EL (cell line): ENCODE measurements at regions not wholly inside any gene's neighbourhood (a gene's known extent, or its start where the extent isn't known, plus 50 kb on each side); places are given as distances from the start of the nearest gene placed in this dataset.
"Not testable (repeated sequence)": the region's sequence is repeated elsewhere in the genome, so short reads cannot be mapped to it uniquely, and the experiment has no call there.

ENCODE experiments used
- DNase-seq: peaks from one replicate; pipeline ENCODE4 v3.0.0-alpha.2; 2016

DNA sequence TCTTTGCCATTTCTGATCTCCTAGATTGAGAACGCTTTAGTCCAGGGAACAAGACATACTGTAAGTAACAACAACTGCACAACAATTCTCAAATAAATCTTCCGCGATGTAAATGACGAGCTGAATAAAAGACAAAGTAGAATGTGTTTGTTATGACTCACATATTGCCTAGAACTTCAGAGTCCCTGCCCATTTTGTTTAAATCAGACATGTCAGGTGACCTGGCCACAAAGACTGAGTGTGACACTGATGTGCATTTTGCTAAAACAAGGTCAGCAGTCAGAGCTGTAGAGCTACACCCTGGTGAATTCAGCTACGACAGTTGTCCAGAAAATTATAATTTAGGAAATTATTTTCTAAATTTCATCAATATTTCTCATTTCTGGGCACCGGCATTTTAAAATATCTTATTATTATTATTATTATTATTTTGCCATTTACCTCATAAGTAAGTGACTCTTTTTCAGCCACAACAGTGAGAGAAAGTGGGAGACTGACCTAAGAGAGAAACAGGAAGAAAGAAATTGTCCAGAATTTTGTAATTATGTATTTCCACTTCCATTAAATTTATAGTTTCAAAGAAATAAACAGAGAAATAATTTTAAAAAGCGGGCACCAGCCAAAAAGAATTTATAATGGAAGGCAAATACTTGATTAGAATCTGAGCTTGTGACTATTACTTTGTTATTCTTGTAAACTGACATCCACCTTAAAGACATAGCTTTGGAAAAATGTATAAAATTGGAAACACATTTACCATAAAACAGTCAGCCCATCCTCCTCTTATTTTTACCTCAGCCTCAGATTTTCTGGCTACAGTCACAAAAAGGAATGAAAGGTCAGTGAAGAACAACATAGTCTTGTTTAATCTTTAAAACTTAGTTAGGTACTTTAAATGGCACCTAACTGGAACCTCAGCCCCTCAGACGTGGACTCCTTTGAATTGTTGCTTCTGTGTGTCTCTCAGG lies 157.0 kb upstream of the CITED2 start:
- no peak for DNase-seq

DNA sequence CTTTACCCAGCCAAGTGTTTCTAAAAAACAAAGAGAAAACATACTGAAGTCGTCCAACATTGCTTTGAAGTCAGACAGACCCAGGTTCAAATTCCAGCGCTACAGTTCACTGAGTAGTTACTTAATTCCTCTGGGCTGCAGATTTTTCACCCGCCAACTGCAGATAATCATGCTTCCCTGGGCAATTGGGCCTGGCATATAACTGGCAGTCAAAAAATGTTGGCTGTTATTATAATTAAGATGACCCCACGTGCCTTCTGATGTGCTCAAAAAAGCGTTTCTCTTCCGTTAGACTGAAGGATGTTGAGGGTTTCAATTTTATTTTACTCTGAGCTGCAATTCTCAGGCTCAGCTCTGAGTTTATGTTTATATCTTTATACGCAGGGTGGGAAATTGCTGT lies 156.1 kb upstream of the CITED2 start:
- DNase-seq = no peak

DNA sequence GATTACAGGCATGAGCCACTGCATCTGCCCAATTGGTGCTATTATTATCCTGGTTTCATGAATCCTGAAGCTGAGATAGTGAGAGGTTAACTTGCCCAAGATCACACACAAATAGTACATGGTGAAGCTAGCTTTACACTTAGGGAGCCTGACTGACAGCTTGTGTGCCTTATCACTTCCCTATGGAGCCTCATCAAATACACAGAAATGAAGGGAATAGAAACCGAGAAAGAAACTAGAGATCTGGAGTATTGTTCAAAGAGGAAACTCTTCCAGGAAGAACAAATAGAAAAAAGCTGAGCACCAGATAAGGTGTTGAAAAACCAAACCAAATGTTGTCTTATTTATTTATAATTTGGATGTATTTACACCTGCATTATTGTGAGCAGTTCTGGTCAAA lies 155.0 kb upstream of the CITED2 start:
- no peak for DNase-seq

- DNase-seq = no peak
These were observed 154.0 kb upstream of the CITED2 start for GRCh38 chr6:139528471-139528870.

- DNase-seq = no peak
These were observed 151.0 kb upstream of the CITED2 start for GRCh38 chr6:139525415-139525814.

GRCh38 chr6:139523986-139524385 lies 149.5 kb upstream of the CITED2 start:
- no peak for DNase-seq

DNA sequence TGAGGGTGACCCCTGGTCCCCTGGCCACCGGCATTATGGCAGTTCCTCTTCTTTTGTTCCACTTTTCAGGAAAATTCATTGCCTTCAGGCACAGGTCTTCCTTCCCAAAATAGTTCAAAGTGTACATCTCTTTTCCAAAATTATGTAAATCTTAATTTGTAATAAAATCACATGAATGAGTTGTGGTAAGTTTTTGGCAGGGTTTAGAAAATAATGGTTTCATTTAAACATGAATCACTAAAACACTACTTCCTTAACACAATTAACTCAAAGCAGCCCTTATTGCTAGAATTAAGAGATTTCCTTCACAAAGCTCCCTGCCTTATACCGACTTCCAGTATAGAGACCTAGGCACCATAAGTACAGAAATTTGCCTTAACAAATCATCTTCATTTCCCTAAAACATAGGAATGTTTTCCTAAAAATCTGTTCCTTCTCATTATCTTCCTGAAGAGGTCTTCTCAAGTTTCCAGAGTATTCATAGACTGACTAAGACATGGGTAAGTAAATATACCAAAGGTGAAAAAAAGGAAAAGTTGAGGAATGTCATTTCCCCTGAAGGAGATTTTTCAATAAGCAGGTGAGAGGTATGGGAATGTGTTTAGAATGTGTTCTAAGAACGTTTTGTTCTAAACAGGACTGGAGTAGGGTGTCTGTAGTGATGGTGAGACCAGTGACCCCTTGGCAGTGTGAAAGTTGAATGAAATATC lies 148.2 kb upstream of the CITED2 start:
- no peak for DNase-seq

DNA sequence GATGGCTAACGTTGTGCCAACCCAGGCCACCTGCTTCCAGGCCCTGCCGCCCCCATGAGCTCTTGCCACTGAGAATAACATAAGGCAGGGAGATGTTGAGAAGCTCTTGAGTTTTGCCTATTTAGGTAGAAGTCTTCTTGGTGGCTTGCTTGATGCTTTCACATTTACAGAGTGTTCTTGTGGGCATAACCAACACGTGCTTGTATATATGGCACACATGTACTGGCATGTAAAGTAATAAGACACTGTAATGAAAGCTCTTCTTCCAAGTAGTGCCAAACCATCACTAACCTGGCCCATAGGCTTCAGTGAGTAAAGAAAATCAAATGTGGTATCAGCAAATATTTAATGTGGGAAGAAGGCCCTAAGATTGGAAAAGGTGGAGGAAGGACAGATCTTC lies 146.9 kb upstream of the CITED2 start:
- DNase-seq = no peak

DNA sequence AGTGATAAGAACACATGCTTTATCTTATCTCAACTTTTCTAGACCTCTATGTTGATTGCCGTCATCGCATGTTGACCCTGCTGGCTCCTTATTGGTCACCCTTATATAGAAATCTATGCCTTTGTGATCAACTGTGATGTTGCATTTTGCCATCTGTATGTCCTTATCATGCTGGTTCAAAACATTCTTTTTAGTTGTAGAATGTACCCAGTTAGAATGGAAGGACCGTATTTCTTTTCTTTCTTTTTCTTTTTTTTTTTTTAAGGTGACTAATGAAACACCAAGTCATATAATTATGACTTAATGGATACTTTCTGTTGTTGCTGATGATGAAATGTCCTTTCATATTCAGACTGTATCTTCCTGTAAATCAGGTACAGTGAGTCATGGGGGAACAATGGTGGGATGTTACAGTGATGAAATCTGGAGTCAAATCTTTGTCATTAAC lies 145.9 kb upstream of the CITED2 start:
- peak; percentile 34 for DNase-seq

DNA sequence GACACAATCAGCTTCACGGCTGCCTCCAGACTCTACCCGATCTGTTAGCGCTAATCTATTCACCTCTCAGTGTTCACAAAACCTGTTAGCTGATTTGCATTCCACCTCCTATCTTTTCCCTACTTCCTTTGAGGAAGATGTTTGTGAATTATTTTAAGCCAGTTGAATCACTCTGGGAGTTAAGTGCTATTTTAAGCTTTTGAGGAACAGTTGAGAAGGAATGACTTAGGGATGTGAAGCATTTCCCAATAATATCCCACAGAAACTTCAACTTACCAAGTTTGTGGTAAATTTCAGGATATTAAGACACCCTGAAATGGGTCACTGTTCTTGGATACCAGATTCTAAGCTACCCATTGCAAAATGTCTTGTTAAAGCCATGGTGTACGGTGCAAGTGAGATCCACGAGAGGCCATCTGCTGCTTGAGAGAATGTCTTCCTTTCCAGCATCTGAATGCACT lies 145.2 kb upstream of the CITED2 start:
- DNase-seq = no peak

DNA sequence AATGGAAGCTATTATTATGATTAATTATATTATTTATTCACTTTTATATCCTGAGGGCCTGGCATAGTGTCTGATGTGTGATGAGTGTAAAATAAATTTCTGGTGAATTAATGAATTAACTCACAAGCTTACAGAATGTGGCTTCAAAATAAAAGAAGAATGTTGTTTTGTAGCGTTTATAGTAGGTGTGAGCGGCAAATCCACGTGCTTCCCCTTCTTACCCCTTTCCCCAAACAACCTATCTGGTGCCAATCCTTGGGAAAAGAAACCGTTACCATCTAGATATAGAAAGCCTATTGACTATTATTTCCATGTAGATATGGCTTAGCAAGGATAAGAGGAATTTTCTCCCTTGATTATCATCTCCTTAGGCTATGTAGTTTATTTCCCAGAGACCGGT lies 144.6 kb upstream of the CITED2 start:
- DNase-seq = no peak

DNA sequence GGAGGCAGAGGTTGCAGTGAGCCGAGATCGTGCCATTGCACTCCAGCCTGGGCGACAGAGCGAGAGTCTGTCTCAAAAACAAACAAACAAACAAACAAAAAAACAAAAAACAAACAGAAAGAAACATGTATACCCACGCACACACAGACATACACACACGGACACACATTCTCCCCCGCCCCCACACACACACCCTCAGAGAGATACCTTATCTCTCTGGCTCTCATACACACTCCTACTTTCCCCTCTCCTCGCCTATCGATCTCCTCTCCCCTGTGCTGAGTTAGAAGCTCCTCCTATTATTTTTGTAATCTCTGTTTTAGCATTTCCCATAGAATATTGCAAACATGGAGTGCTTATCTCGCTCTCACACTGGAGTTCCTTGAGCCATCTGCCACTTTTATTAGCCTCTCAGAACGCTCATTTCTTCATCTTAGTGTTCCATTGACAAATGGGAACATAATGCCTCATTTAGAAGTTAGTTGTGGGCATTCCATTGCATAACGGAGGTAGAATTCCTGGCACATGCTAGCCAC lies 144.2 kb upstream of the CITED2 start:
- DNase-seq = no peak

GRCh38 chr6:139517998-139518555 lies 143.6 kb upstream of the CITED2 start:
- not testable (repeated sequence) for DNase-seq

GRCh38 chr6:139515511-139515910 lies 141.1 kb upstream of the CITED2 start:
- DNase-seq = peak; percentile 58

DNA sequence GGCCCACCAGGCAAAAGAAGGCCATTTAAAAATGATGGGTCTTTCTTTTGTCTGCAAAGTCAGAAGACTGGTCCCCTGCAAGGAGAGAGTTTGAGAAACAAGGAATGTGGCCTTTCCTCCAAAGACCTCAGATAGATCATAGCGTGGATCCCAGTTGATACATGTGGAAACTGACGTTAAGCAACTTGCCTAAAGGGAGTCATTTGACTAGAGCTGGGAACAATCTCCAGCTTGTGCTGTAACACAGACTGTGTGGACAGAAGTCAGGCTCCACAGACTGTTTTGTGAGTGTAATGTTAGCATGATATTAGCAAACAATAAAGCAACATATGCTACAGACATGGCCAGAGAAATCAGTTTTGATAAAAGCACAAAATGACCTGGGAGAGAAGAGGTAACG lies 140.4 kb upstream of the CITED2 start:
- no peak for DNase-seq

- DNase-seq = no peak
These were observed 135.8 kb upstream of the CITED2 start for GRCh38 chr6:139510040-139510790.

DNA sequence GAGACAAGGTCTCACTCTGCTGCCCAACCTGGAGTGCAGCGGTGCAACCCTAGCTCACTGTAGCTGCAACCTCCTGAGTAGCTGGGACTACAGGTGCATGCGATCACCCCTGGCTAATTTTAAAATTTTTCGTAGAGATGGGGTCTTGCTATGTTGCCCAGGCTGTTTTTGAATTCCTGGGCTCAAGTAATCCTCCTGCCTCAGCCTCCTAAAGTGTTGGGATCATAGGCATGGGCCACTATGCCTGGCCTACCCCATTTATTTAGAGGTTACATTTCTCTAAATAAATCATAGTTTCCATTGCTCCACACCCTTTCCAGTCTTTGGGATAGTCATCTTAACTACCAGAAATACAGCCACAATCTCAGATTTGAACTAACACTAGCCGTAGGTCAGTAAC lies 134.7 kb upstream of the CITED2 start:
- no peak for DNase-seq

- no peak for DNase-seq
These were observed 134.1 kb upstream of the CITED2 start for GRCh38 chr6:139508576-139508975.

DNA sequence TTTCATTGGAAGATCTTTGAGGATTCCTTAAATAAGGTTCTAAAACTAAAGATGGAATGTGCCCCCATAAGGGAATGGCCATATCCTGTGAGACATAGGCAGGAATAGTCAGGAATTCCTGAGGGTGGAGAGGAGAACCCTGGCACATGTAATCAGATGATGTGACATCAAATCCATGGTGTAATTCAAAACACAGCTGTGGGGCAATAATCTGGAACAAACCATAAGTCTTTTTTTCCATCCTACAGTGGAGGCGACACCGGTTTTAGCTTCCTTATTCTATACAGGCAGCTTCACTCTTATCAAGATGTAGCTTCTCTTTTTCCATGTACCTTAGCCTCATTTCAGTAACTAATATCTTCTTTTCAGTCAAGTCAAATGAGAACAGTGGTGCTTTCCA lies 133.6 kb upstream of the CITED2 start:
- peak; percentile 40 for DNase-seq

- DNase-seq = no peak
These were observed 126.5 kb upstream of the CITED2 start for GRCh38 chr6:139500977-139501376.

DNA sequence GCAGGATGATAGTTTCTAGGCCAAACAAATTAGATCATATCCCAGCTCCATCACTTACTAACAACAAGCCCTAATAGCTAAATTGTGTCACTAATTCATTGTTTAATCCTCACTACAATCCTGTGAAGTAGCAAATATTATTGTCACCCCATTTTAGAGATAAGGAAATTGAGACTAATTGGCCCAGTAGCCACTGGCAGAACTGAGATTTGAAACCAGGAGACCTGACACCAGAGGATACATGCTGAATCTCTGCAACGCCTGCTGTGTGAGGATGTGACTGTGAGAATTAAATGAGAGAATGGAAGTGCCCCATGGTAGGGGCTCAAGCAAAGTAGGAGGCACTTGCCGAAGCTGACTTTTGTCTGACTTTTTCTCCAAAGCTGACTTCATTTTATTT lies 124.3 kb upstream of the CITED2 start:
- no peak for DNase-seq

- no peak for DNase-seq
These were observed 123.0 kb upstream of the CITED2 start for GRCh38 chr6:139497345-139497961.
